OCI-LY3 (cell line): ENCODE measurements at regions not wholly inside any gene's neighbourhood (a gene's known extent, or its start where the extent isn't known, plus 50 kb on each side); places are given as distances from the start of the nearest gene placed in this dataset.

Source experiments
- EZH2phosphoT487 ChIP-seq: fragments of 200-600 bp; shearing (Covaris generic); IDR thresholded peaks from 2 replicates; pipeline ENCODE4 v1.6.1; 2018; ENCODE audit warnings: antibody characterized with exemption, mixed run types, low read depth
- TF ChIP-seq, protein P1 (sequence below): fragments of 200-600, 300-600 bp; sonication (generic); IDR thresholded peaks from 2 replicates; pipeline ENCODE4 v1.5.1; 2014; ENCODE audit warnings: antibody characterized with exemption, low read length, low read depth

DNA sequence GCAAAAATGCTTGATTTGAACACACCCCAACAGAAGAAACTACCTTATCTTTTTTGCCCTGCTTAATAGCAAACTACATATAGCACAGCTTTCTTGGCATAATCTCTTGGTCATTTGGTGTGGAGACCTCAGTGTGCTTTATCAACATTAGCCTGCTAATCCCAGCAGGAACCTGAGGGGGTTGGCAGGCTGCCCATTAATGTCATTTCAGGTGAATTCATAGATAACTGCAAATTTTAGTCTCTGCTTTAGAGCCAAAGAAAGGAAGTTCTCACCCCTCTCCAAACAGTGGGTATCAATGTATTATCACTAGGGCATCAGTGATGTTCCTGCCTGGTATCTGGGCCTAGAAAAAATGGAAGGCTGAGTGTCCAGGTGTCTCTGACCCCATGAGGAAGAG lies 489.0 kb downstream of the NTRK2 start:
- TF ChIP-seq, protein P1, sequence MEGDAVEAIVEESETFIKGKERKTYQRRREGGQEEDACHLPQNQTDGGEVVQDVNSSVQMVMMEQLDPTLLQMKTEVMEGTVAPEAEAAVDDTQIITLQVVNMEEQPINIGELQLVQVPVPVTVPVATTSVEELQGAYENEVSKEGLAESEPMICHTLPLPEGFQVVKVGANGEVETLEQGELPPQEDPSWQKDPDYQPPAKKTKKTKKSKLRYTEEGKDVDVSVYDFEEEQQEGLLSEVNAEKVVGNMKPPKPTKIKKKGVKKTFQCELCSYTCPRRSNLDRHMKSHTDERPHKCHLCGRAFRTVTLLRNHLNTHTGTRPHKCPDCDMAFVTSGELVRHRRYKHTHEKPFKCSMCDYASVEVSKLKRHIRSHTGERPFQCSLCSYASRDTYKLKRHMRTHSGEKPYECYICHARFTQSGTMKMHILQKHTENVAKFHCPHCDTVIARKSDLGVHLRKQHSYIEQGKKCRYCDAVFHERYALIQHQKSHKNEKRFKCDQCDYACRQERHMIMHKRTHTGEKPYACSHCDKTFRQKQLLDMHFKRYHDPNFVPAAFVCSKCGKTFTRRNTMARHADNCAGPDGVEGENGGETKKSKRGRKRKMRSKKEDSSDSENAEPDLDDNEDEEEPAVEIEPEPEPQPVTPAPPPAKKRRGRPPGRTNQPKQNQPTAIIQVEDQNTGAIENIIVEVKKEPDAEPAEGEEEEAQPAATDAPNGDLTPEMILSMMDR = no peak
- TF ChIP-seq EZH2phosphoT487 = no peak
